Thymus (tissue), 11 donors: ENCODE measurements at regions not wholly inside any gene's neighbourhood (a gene's known extent, or its start where the extent isn't known, plus 50 kb on each side); places are given as distances from the start of the nearest gene placed in this dataset.
A peak's percentile ranks its signal among the peaks of the same experiment; 100 is the strongest.

Source experiments
- DNase-seq, 9 donors: peaks; one replicate each; pipeline ENCODE4 v3.0.0-alpha.2; 2013; ENCODE audit warnings: low spot score in 9 of 9, low read depth in 6 of 9, missing footprints in 1 of 9
- H3K27ac ChIP-seq, 2 donors: one replicate each; pipeline ENCODE4 v1.5.1; 2013; ENCODE audit warnings: control low read depth in 1 of 2, low read depth in 1 of 2, low read length in 1 of 2, mild to moderate bottlenecking in 1 of 2, moderate library complexity in 1 of 2
- H3K27me3 ChIP-seq, 2 donors: one replicate each; pipeline ENCODE4 v1.5.1; 2013; ENCODE audit warnings: low read length in 1 of 2; ENCODE audit not compliant: control insufficient read depth in 2 of 2, insufficient read depth in 1 of 2
- H3K36me3 ChIP-seq, 2 donors: one replicate each; pipeline ENCODE4 v1.5.1; 2013; ENCODE audit warnings: low read length in 1 of 2, mild to moderate bottlenecking in 1 of 2, moderate library complexity in 1 of 2; ENCODE audit not compliant: control insufficient read depth in 2 of 2, insufficient read depth in 2 of 2
- H3K4me1 ChIP-seq, 2 donors: one replicate each; pipeline ENCODE4 v1.5.1; 2013; ENCODE audit warnings: low read length in 2 of 2; ENCODE audit not compliant: control insufficient read depth in 2 of 2, insufficient read depth in 2 of 2
- H3K4me3 ChIP-seq, 2 donors: one replicate each; pipeline ENCODE4 v1.5.1; 2013; ENCODE audit warnings: low read length in 2 of 2, control low read depth in 1 of 2, mild to moderate bottlenecking in 1 of 2
- H3K9me3 ChIP-seq, 2 donors: one replicate each; pipeline ENCODE4 v1.5.1; 2013; ENCODE audit warnings: low read length in 1 of 2, mild to moderate bottlenecking in 1 of 2; ENCODE audit not compliant: control insufficient read depth in 2 of 2, insufficient read depth in 1 of 2
- WGBS: extraction: QIAGEN DNeasy Blood & Tissue Kit; methylation state at CpG from one replicate; pipeline ENCODE4 v1.1.7; 2013; 5-methylcytosine and 5-hydroxymethylcytosine counted together
- donor health status: healthy.

DNA sequence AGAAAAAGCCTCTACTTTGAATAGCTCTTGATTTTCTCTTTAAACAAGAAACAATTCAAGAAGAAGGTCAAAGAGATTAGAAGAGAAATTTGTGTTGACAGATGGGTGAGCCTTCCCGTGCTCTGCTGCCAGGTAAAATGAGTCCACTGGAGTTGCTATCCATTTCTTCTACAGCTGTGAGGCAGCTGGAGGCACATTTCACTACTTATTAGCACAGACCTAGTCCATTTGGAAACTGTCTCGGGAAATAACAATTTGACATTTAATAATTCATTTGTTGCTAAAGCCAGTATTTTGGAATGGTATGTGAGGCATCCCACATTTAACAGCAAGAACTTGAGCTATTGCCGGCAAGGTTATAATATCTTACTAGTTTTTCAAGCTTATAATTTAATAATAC, 396.8 kb upstream of the GRIA3 start:
- H3K36me3 ChIP-seq = no peaks in the 10 kb centered on the region
- no peaks in the 10 kb centered on the region for H3K27me3 ChIP-seq
- DNase-seq = no peak
- no peaks in the 10 kb centered on the region for H3K4me1 ChIP-seq
- H3K9me3 ChIP-seq = no peaks in the 10 kb centered on the region
- H3K27ac ChIP-seq = no peak overlapping the region
- WGBS = over 99% methylated on average over 3 of the region's 3 CpGs
- no peak overlapping the region for H3K4me3 ChIP-seq

DNA sequence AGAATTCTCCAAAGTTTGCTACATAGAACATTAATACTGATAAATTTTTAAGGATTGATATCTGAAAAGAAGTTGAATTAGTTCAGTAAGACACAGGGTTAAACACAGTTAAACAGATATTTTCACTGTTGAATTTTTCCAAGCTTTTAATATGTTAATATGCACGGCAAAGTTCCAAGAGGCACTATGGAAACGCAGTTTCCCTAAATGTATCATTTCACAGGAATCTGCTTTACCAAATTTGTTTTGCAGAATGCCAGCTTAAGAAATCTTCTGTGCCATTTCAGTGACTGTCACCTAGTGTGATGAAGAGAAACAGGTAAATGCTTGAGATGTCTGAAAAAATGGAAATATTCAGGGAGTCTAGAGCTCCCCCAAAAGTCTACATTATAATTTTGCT, 395.9 kb upstream of the GRIA3 start:
- no peak overlapping the region for H3K4me3 ChIP-seq
- no peak overlapping the region for H3K27ac ChIP-seq
- no peaks in the 10 kb centered on the region for H3K27me3 ChIP-seq
- no peak for DNase-seq
- H3K9me3 ChIP-seq = no peaks in the 10 kb centered on the region
- H3K4me1 ChIP-seq = no peaks in the 10 kb centered on the region
- no peaks in the 10 kb centered on the region for H3K36me3 ChIP-seq
- 90% methylated on average over 2 of the region's 2 CpGs for WGBS

DNA sequence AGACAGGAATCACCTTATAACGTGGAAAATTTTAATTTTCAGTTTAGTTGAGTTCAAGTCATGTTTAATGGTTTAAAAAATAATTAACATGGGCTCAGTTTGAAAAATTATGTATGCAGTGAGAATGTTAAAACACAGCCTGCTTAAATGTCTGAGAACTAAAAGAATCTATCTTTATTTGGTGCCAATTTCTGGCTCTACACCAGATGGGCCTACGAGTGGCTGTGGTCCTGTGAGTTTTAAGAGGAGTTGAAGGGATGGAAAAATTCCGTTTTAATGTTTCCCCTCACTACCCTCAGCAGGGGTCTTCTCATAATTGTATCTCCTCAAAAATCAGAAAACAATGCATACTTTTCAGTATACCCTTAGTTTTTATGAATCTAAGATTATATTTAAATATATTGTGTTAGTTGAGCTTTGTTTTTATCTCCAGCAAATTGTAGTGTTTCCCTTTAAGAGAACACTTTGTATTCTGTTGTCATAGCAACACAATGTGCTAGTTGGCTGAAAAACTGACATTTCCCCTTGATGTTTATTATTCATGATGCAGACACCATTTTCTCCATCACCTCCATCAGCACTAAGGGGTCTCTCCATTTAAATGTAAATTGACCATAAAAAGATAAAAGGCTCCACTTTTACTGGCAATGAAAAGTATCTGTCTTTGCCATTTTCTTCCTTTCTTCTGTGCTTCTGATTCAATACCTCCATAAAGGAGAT, 393.5 kb upstream of the GRIA3 start:
- Histone ChIP-seq H3K27ac (no peak overlapping the region), H3K4me3 (no peak overlapping the region), H3K27me3 (no peaks in the 10 kb centered on the region), H3K36me3 (no peaks in the 10 kb centered on the region), H3K4me1 (no peaks in the 10 kb centered on the region), H3K9me3 (no peaks in the 10 kb centered on the region)
- no peak for DNase-seq
- 86% methylated on average over 3 of the region's 3 CpGs for whole genome bisulfite sequencing

DNA sequence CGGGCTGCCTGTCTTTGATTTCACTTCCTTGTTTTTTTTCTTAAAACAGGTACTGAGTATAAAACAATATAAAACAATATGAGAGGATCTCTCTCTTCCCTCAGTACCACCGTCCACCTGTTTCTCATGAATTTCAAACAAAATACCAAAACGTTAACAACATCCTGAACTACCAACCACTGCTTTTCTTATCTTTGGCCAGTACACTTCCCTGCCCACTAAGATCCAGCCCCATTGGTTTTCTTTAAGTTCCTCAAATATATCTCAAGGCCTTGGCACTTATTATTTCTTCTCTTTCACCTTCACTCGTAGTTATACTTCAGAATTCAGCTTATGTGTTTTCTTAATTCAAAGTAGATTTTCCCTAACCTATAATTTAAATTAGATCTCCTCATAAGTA, 370.2 kb upstream of the GRIA3 start:
- DNase-seq = no peak
- H3K4me1 ChIP-seq = no peaks in the 10 kb centered on the region

DNA sequence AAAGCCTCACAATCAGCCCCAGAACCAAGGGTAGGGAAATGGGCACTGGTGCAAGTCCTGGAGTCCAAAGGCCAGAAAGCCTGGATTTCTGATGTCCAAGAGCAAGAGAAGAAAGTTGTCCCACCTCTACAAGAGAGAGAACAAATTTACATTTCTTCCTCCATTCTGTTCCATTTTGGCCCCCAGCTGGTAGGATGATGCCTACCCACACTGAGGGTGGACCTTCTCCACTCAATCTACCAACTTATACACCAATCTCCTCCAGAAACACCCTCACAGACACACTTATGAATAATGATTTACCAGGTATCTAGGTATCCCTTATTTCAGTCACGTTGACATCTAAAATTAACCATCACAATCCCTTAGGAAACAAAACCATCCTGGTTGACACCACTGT, 367.8 kb upstream of the GRIA3 start:
- WGBS = 89% methylated on average over 1 of the region's 1 CpG
- Histone ChIP-seq H3K36me3 (no peaks in the 10 kb centered on the region), H3K4me1 (no peaks in the 10 kb centered on the region), H3K27ac (no peak overlapping the region), H3K4me3 (no peak overlapping the region), H3K9me3 (peaks cover 0 to 9% of the 10 kb centered on the region in 2 donors), H3K27me3 (no peaks in the 10 kb centered on the region)
- peak in 2 of 9 donors; percentile 1 to 12 for DNase-seq

More for the DNA sequence above, 370.2 kb upstream of the GRIA3 start:
- WGBS = 34% methylated on average over 4 of the region's 4 CpGs
- Histone ChIP-seq H3K27ac (no peak overlapping the region), H3K27me3 (no peaks in the 10 kb centered on the region), H3K9me3 (peaks cover 0 to 9% of the 10 kb centered on the region in 2 donors), H3K36me3 (no peaks in the 10 kb centered on the region), H3K4me3 (no peak overlapping the region)

DNA sequence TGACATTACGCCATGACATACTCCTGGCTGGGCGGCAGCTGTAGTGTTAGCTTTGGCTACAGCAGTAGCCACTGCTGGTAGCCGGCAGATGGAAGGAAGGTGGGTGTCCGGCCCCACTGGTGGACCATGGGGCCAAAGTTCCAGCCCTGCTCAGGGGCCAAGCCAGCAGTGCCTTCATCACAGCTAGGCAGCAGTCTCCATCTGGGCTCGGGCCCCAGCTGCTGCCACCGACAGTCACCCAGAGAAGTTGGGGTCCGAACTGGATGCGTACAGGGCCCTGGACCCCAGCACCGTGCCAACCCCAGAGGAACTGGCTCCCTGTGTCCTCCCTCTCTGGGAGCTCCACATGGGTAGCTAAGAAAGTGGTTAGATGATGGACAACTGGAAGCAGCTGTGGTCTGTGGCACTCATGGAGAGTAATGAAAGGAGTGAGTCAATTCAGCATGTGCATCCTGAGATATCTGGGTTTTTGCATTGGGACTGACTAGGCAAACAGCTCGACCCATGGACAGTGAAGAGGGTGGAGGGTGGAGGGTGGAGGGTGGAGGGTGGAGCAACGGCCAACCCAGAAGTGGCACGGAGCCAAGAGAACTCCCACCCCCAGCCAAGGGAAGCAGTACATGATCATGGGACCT, 366.6 kb upstream of the GRIA3 start:
- Histone ChIP-seq H3K36me3 (no peaks in the 10 kb centered on the region), H3K4me3 (no peak overlapping the region), H3K4me1 (no peaks in the 10 kb centered on the region), H3K9me3 (peaks cover 0 to 9% of the 10 kb centered on the region in 2 donors), H3K27ac (no peak overlapping the region), H3K27me3 (no peaks in the 10 kb centered on the region)
- DNase-seq = no peak
- WGBS = 73% methylated on average over 12 of the region's 12 CpGs

DNA sequence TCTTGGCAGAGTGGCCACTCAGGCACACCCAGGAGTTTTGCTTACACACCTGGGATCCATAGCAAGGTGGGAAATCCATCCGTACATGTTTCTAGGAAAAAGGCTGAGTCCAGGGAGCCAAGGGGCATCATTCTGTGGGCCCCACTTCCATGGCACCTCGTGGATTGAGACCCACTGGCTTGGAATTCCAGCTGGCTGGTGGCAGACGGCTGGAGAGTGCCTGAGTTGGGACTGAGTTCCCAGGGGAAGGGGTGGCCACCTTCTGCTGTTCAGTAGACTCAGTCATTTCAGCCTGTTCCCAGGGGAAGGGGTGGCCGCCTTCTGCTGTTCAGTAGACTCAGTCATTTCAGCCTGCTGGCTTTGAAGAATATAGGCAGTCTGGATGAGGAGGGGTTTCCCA, 366.0 kb upstream of the GRIA3 start:
- no peak overlapping the region for H3K27ac ChIP-seq
- 88% methylated on average over 4 of the region's 4 CpGs for WGBS
- DNase-seq = no peak
- H3K4me1 ChIP-seq = no peaks in the 10 kb centered on the region
- no peaks in the 10 kb centered on the region for H3K36me3 ChIP-seq
- H3K9me3 ChIP-seq = peaks cover 0 to 9% of the 10 kb centered on the region in 2 donors
- H3K27me3 ChIP-seq = no peaks in the 10 kb centered on the region
- no peak overlapping the region for H3K4me3 ChIP-seq

DNA sequence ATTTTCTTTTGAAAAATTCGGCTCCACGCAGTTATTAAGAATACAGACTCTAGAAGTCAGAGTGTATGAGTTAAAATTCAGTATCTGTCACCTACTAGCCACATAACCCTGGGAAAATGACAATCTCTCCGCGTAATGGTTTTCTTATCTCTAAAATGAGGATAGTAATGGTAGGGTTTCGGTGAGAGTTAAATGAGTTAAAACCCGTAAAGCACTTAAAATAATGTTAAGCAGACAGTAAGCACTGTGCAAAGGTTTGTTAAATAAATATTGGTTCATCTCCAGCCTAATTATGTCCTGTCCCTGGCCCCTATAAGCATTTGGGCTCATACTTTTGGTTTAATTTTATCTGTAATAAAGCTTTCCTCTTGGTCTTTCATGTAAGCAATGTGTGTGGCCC, 350.8 kb upstream of the GRIA3 start:
- Histone ChIP-seq H3K4me1 (no peaks in the 10 kb centered on the region), H3K27ac (no peak overlapping the region), H3K4me3 (no peak overlapping the region), H3K27me3 (no peaks in the 10 kb centered on the region), H3K9me3 (no peaks in the 10 kb centered on the region), H3K36me3 (no peaks in the 10 kb centered on the region)
- WGBS = 94% methylated on average over 6 of the region's 6 CpGs
- DNase-seq = no peak

DNA sequence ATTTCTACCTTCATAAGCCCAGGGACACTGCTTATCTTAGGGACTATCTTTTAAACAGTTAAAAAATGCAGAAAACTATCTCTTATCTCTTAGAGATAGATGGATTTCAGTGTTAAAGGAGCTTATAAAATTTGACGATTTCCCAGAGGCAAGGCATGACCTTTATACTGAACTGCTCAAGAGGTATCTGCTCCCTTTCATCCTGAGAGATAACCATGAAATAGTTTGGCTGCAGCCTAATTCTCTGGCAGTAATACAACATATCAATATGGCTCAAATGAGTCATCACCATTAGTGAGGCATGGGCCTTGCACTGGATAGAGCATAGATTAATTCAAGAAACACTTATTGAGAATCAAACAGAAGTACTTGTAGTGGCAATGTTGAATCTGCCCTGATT, 348.2 kb upstream of the GRIA3 start:
- Histone ChIP-seq H3K36me3 (no peaks in the 10 kb centered on the region), H3K27me3 (no peaks in the 10 kb centered on the region), H3K9me3 (no peaks in the 10 kb centered on the region), H3K27ac (no peak overlapping the region), H3K4me3 (no peak overlapping the region), H3K4me1 (no peaks in the 10 kb centered on the region)
- 92% methylated on average over 1 of the region's 1 CpG for WGBS
- DNase-seq = no peak
